ENCODE measurements at regions not wholly inside any gene's neighbourhood (a gene's known extent, or its start where the extent isn't known, plus 50 kb on each side); places are given as distances from the start of the nearest gene placed in this dataset.

DNA sequence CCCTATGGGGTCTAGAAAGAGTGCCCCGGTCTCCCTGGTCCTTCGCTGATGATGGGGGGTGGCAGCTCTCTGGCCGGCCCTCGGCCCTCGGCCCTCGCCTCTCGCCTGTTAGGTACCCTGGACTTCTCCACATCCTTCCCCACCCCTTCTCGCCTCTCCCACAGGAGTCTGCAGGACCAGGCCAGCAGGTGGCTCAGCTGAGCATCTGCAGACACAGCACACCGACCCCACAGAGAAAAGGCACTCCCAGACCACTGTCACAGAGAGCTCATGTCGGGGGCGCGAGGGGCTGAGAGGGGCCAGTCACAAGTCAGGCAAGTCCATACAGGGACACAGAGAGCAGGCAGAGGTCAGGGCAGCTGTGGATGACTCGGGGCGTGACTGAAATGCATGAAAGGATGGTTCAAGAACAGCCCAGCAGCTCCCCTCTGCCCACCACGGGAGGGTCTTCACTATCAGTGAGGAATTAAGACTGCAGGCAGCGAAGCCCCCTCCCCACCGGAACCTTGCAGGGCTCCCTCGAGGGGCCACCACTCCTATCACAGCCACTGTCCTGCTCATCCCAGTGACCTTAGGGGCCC is 181.7 kb upstream of the NSMCE3 start:
- no peak for DNase-seq

DNA sequence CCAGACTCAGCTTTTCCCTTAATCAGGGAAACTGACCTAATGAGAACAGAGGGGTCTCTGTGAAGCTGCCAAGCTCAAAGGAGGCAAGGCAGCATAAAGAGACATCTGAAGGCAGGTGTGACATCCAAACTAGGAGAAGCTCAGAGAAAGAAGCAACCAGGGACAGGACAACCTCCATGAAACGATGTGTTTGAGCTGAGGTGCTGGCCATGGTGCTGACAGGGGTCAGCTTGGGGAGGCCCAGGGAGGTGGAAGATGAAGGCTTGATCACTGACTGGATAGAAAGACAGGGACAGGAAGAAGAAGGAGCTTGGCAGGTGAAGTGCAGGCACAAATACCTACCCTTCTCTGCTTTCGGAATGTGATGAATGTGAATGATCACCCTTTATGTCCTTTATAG is 179.5 kb upstream of the NSMCE3 start:
- DNase-seq = no peak

DNA sequence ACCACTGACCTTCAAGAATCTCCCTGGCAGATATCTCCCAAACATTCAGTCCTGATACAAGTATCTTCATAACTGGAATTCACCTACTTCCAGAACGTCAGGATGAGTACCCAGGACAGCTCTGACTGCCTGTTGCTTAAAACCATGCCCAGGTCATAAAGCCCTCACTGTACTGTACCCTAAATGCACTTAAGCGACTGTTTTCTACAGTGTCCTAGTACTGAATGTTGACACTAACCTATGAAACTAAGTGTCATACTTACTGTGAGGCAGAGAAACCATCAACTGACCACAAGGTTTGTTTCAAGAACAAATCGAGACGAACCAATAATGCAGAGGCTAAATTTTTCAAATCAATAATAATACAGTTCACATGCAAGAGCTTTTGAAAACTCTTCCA is 178.7 kb upstream of the NSMCE3 start:
- no peak for DNase-seq

DNA sequence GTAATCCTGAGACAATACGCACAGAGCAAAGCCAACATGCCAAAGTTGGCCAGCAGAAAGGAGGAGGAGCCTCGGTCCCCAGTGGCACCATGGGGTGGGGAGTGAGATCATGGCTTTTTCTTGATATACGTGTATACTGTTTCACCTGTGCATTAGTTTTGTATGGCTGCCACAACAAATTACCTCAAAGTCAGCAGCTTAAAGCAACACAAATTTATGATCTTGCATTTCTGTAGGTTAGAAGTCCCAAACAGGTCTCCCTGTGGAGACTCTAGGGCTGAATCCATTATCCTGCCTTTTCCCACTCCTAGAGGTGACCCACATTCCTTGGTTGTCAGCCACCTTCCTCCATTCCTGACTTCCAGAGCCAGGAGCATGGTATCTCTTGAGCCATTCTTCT is 176.9 kb upstream of the NSMCE3 start:
- no peak for DNase-seq

DNA sequence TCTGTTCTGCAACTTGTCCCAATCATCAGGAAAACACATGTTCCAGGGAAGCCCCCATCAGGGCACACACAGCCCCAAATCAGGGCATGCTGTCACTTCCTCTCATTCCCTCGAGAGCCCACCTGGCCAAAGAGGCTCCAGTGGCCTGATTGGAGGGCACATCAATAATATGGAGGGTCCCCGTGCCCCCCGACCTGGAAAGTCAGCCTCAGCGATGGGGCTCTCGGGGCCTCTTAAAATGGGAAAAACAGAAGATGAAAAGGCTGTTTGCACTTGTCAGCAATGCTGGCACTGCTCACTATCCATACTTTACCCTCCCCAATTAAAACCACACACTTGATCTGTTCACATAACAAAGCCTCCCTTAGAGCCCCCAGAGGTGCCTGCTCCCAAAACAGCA is 172.9 kb upstream of the NSMCE3 start:
- DNase-seq = no peak

DNA sequence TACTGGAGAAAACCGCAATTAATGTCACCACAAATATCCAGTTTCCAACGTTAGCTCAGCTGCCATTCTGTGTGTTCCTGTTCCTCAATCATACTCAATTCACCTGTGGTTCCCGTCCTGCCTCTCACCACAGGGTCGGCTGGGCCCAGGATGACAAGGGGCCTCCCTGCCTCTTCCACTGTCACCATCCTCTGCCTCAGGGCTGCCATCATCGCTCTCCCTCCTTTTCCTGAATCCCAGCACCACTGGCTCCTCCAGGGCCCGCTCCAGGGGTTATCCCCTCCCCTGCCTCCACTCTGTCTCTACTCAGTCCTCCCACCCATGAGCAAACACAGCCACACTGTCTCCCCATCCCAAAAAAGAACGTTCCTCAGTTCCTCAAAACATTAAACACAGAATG is 170.9 kb upstream of the NSMCE3 start:
- DNase-seq = no peak

DNA sequence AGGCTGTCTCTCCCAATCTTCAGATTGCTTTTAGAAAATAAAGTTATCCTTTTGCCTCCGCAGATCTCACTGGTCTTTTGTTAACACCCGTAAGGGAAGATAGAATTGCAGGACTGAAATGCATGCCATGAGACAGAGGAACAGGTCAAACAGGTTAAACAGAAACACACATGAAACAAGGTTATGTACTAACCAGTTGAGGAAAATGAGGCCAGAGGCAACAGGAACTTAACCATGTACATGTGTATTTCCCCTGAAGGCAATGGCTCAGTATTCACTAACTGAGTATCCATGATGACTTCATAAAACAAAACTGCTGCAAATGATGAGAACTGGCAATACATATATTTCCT is 169.1 kb upstream of the NSMCE3 start:
- DNase-seq = no peak

DNA sequence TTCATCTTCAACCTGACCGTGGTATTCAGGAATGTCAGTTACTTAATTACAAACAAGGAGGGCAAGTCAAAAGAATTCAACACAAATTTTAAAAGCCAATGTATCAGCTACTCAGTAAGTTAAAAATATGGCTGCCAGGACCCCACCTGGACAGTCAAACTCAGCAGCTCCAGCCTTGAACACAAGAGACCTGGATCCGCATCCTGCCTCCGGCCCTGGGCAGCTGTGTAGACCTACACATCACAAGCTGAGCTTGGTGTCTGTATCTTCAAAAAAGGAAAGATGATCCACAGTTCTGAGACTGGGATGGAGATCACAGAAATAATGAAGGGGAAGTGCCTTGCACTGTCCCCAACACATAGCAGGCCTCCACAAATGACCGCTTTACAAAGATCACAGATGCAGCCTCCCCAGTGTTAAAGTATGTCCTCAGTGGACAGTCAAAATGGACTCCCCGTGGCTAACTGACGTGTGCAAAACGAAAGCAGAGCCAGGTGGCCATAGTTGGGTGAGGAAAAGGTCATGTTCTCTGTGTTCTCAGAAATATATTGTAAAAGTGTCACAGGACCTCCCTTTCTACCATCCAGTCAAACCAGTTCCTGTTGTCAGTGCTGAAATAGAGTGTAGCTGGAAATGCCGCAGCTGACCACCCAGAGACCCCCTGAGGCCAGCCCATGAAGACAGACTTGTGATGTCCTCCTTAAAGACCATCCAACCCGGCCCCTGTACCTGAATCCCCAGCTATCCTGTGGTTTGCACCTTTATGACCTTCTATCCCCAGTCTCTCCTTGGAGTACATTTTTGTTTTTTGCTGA is 168.5 kb upstream of the NSMCE3 start:
- no peak for DNase-seq

DNA sequence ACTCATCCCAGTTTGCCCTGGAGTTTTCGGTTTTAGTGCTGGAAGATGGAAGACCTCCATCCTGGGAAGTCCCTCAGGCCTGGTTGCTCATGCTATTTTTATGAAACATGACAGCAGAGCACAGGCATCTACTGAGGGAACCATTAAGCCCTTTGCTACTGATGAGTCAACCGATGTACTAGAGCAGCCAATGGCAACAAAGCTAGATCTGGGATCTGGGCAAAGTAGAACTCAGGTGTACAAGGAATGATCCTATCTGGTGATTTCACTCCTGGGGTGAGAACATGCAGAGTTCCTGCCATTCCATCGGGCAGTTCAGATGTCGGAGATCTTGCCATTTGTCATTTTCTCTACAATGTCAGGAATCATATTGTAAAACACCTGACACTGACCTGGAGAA is 166.2 kb upstream of the NSMCE3 start:
- DNase-seq = no peak

DNA sequence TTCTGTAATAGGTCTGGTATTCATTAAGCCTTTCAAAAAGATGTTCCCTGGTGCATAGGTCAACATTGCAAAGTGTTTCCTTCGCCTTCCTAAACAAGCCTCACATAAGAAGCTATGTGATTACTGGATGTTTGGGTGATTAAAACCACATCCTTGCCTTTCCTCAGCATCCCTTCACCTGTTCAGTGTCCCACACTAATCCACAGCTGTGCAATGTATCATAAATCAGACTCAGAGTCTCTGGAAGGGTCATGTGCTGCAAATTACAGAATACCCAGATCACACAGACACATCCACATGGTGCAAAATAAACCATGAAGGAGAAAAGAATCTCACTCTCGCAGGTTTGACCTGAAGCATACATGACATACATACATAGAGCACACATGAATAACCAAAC is 164.7 kb upstream of the NSMCE3 start:
- no peak for DNase-seq

DNA sequence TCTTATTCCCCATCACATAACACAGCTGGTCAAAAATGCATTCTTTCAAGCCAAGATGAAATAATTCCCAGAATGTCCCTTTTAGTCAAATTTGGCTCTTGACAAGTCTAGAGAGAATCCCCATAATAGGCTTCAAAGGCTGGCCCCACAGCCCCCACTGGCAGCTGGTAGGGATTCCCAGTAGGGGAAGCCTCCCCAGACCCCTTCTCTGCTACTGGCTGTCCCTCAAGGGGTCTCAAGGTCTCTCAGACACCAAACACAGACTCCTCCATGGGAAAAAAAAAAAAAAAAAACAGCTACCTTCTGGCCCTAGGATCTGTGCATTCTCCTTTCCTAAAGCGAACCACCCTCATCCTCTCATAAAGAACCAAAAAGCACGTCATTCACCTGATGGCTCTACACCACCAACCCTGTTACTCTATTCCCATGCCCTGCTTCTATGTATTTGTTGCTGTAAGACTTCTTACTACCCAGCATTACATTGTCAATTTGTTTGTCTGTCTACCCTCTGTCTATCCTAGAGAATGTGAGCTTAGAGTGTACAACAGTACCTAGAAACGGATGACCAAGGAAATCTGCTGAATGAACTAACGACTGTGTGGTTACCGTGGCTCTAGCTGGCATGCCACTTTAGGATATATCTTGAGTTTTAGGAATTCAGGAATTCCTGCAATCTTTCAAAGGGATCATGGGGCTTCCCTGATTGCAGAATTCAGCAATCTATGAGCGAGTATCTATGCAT is 164.1 kb upstream of the NSMCE3 start:
- no peak for DNase-seq

DNA sequence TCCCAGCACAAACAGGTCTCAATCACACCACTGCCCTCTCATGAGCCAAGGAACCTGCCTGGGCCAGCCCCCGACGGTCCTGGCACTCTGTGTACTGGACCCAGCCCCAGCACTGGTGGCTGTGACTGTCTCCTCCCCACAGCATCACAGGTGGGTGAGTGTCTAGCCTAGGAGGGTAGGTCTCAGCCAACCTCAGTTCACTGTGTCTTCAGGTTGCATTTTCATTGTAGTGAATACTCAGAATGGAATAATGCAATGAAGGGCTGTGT is 163.4 kb upstream of the NSMCE3 start:
- DNase-seq = no peak

DNA sequence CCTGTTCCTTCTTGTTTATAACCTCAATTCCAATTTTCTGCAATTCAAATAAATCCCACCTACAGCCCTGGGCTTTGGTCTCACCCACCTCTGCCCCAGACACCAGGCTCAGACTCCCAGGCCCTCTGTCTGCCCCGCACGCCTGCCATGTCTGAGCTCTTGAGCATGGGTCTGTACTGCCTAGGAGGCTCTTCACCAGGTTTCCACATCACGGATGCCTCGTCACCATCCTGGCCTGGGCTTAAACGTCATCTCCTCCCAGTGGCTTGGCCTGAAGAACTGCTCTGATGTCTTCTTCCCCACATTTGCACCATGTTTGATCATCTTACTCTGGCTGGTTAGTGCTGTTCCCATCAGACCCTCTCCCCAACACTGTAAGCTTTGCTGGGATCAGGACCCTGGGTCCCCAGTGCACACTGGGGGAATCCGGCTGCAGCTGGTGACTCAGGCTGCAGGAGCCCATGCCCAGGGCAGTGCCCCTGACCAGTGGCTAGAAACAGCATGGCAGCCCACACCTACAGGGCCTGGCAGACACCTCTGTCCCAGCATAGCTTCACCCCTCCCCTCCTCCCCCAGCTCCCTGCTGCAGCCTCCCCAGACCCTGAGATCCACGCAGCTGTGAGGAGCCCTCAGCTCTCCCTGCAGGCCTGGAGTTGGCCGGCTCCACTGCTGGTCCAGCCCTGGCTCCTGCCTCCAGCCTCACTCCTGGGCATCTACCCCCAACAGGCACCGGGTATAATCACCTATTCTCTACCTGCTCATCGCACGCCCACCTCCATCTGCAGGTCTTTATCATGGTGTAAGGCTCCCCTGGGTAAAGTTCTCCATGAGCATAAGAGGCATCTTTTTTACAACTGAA is 162.8 kb upstream of the NSMCE3 start:
- DNase-seq = no peak

DNA sequence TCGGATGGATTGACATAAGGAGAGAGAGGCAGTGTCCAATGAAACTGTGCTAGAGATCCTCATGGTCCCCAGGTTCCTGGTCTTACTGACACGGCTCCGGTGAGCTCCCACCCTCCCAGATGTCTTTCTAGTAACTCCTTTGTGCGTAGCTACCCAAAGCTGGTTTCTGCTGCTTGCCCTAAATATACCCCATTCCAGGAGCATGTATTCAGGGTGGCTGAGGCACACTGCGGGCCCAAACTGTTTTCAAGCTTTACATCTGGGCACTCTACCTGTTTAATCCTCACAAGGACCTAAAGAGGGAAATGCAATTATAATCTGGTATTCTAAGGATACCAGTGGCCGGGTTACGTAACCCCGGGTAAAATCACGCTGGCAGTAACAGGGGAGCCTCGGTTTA is 161.2 kb upstream of the NSMCE3 start:
- no peak for DNase-seq

DNA sequence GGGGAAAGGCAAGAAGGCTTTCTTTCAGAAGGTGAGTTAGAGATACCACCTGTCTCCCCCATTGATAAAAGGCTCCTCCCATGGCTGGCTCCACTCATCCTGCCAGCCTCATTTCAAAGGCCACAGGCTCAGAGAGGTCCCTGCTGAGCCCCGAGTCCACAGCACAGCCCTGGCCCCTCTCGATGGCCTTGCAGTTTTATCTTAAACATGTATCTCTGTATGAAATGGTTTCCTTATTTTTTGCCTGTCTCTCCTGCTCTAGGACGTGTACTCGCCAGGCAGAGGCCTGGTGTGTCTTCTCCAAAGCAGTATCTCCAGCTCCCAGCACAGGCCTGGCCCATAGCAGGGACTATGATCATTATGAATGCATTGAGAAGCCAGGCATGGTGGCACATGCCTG is 160.5 kb upstream of the NSMCE3 start:
- no peak for DNase-seq

DNA sequence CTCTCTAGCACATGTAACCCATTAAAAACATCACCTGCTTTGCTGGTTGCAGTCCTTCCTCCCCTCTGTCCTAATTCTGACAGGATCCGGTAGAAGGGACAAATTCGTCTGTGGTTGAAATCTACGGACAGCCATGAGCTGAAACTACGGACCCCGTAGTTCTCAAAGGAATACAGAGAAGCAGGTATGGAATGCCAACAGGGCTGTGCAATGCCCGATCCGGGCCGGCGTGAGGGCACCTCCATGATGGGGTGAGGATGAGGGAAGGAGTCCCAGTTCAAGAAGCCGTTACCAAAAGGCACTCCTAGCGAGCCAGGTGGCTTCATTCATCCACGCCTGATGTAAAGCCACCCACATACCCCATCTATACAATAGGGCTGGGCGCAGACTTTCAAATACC is 160.0 kb upstream of the NSMCE3 start:
- DNase-seq = no peak

DNA sequence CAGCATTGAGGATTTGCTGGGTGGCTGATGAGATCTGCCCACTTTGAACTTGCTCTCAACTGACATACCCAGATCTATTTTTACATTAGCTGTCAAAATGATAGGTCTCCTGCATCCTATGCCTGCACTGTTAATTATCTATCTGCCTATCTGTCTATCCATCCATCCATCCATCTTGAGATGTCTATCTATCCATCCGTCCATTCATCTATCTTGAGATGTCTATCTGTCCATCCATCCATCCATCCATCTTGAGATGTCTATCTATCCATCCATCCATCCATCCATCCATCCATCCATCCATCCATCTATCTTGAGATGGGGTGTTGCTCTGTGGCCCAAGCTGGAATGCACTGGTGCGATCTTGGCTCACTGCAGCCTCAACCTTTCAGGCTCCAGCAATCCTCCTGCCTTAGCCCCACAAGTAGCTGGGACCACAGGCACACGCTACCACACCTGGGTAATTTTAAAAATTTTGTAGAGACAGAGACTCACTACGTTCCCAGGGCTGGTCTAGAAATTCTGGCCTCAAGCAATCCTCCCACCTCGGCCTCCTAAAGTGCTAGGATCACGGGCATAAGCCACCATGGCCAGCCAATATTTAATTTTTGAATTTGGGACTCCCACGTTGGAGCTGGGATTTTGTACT is 159.4 kb upstream of the NSMCE3 start:
- no peak for DNase-seq

DNA sequence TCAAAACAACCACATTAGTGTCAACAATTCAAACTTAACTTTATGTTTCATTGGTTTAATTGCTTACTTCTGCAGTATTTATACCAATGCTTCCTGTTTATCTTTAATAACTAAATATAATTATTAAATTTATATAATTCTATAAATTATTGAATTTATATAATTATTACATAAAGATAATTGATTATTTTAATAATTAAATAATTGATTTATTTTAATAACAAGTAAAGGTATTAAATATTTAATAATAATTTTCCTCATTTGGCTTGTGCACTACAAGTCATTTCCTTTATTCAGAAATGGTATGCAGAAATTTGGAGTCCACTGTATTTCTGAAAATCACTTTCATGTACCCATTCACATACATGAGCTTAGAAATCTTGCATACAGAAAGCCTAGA is 156.2 kb upstream of the NSMCE3 start:
- DNase-seq = no peak

DNA sequence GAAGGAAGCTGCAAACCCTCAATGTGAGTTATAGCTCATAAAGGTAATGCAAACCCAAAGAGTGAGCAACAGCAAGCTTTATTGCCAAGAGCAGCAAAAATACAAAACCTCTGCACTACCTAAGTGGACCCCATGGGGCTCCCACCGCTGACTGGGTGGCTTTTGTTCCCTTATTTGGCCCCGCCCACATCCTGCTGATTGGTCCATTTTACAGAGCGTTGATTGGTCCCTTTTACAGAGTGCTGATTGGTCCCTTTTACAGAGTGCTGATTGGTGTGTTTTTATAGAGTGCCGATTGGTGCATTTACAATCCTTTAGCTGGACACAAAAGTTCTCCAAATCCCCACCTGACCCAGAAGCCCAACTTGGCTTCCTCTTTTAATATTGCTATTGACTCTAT is 154.5 kb upstream of the NSMCE3 start:
- DNase-seq = no peak

DNA sequence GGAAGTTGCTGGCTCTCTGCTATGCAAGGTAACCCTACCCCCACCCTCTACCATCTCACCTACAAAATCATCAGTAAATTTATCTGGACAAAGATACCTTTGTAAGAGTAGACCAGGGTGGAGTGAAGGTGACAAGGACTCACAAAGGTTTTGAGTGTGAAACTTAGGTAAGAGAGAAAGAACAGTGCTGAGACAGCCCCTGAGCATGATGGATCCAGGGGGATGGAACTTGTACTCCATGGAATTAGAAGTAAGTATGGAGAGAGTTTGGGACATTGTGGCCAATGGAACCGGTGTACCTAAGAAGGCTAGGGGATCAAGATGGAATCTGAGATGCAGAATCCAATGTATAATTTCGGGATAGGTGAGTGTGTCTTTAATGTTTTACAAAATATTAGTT is 153.0 kb upstream of the NSMCE3 start:
- no peak for DNase-seq

DNA sequence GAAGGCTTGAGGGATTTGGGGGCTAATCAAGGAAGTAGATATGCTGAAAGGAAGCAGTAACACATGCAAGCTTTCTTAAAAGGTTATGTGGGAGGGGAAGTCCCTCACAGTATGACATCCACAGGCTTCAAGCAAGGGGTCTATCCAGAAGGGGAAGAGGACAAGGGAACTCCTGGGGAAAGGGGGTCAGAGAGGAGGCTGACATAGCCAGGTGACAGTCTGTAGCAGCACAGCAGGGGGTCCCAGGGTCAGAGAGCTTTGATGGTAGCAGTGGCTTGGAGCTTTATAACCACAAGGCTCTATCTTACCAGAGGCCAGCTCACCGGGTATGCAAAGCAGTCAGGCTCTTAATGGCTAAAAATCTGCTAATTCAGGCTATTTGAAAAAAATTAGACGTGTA is 150.6 kb upstream of the NSMCE3 start:
- no peak for DNase-seq

DNA sequence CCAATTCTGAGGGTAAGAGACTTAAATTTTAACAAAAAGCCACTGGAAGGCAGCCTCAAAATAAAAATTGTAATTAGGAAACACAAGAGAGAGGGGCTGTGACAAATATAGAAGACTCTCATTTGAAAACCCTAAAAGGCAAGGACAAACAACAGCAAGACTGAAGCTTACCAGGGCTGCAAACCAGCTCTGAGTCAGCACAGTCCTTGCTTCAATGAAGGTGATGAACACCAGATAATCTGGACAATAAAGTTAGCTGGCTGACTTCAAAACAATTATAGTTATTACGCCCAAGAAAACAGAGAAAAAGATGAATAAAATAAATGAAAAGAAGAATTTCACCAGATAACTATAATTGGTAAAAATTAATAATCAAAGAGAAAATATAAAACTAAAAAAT is 149.3 kb upstream of the NSMCE3 start:
- no peak for DNase-seq

DNA sequence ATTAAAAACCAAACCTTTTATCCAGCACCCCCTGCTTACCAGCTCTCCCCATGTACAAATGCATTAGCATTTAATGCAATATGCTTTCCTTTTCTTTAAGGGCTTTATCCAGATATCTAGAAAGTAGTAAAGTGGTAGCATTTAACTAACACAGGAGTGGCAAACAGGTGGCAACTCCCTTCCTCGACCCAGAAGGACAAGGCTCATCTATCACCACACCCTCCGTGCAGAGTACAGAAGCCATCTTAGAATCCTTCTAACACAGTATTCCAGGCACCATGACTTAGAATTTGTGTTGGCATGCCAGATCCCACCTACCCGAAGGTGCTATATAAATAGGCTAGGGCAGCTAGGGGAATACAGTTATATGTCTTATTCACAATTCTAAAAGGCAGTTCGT is 148.6 kb upstream of the NSMCE3 start:
- DNase-seq = no peak
